ENCODE measurements at regions not wholly inside any gene's neighbourhood (a gene's known extent, or its start where the extent isn't known, plus 50 kb on each side); places are given as distances from the start of the nearest gene placed in this dataset.

DNA sequence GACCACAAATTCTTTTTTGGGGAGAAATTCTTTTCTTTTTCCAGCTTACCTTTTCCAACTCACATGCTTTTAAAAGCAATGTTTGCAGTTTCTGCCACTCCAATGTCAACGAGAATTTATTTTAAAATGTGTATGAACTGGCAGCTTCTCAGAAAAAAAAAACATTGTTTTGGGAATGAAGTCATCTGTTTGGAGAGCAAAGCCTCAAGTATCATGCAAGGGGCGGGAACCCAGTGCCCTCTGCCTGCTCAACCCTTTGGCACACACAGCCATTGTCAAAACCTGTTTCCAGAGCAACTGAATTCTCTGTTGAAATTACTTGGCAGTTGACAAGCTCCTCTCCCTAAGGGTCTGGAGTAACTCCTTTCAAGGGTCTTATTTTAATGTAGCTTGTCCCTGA, 128.5 kb downstream of the QPCT start:
- no peak for DNase-seq

DNA sequence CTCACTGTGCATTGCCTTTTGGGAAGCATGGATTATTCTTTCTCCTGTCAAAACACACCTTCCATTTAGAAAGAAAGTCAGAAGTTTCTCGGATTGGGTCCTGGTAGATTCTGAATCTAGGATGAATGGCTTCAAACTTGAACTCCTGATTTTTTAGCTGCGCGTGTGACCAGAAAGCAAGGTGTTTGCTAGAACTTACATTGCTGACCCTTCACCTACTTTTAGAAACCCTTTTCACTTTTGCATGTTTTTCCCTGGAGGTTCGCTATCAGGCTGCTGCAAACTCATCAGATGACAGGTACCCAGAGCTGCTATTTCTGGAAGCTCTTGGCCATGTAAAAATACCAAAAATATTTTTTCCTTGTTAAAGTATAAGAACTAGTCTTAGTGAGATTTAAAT, 132.0 kb downstream of the QPCT start:
- no peak for DNase-seq

DNA sequence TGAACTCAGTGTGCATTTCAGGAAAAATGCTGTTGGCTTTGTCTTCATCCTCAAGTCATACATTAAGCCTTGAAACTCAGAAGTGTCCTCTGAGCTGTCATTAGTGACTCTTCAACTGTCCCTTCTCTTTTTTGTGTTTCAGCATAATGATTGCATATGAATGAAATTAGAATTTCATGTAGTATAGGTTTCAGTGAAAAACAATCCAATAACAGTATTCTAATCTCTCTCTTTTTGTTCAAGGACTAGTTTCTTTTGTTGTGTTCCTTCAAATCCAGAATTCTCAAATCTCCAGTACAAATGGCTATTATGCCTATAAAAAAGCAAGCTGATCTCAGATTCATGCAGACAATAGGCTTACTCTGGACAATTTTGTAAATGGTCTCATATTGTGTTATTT, 133.5 kb downstream of the QPCT start:
- DNase-seq, result no peak

DNA sequence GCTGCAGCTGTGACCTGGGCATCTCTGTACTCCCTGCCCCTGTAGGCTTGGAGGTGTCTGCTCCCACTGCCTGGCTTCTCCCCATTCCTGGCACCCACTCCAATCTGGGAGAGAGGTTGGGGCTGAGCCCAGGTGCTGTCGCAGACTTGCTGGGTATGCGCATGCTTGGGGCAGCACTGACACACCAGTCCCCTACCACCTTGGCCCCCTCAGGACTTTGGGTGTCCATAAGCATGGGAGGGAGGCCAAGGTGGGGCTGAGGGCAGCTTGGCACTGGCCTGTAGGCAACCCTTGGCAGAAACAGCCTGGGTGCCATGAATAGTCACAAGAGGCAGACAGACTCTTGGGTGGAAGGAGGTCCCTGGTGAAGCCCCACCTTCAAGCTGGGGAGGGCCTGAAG, 136.8 kb downstream of the QPCT start:
- DNase-seq, result no peak

DNA sequence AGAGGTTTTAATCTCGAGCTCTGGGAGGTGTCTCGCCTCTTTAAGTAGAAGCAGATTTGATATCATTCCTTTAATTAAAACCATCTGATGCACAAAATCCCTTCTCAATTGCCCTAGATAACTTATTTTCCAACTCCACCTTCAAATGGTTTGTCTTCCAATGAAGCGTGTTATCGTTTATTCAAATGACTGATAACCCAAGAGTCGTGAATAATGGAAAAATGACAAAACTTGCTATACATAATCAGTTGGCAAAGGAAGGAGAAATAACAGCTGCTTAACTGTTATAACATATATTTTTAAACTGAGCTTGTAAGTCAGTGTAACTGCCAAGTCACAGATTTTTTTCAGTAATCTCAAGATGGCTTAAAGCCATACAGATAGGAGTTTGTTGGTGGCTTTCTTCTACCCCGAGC, 144.6 kb downstream of the QPCT start:
- no peak for DNase-seq

DNA sequence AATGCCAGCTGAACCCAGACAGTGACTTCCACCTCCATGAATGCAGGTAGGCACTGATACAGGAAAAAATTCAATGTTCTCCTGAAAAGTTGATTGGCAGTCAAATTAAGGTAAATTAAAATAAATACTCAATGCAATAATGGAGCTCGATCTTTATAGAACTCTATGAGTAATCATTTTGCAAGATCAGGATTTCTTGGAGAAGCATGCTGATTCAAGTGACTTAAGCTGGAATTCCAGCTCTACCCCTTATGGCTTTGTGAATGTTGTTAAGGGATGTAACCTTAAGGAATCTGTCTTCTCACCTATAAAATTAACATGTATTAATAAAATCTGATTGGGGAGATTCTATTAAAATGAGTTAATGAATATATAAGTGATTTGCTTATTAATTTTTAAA, 145.1 kb downstream of the QPCT start:
- no peak for DNase-seq

DNA sequence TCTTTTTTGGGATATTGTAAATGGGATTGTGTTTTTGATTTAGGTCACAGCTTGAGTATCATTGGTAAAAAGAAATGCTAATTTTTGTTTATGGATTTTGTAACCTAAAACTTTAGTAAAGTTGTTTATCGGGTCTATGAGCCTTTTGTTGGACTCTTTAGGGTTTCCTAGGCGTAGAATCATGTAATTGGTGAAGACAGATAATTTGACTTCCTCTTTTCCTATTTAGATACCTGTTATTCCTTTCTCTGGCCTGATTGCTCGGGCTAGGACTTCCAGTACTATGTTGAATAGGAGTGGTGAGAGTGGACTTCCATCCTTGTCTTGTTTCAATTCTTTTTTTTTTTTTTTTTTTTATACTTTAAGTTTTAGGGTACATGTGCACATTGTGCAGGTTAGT, 149.0 kb downstream of the QPCT start:
- no peak for DNase-seq

DNA sequence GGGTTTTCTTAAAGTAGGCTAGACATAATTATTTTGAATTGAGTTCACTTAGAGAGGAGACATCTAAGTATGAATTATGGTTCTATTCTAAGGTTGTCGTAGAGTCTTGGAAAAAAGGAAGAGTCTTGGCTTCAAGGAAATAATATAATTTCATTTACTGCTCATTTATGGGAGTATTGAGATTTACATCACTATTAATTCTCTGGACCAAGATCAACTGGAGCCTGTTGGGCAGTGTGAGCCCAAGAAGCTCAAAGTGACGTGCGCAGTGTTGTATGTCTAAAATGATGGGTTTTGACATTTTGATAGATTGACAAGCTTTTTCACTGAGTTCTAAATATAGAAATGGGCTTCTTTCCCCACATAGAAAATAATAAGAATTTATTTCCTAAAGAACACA, 154.7 kb downstream of the QPCT start:
- no peak for DNase-seq

DNA sequence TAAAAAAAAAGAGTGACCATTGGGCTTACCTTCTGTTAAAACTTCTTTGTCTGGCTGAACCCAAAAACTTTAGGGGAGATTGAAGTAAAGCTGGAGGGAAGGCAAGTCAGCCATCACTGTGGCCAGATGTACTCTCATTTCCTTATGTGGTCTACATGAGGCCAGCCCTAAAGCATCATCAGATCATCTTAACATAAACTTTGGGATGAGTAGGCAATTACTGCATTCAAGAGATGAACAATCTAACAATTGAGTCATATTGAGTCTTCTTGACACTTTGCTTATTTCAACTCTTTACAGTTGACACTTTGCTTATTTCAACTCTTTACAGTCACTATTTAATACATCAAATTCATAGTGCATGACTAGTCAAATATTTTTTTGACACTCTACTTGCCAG, 155.6 kb downstream of the QPCT start:
- no peak for DNase-seq

DNA sequence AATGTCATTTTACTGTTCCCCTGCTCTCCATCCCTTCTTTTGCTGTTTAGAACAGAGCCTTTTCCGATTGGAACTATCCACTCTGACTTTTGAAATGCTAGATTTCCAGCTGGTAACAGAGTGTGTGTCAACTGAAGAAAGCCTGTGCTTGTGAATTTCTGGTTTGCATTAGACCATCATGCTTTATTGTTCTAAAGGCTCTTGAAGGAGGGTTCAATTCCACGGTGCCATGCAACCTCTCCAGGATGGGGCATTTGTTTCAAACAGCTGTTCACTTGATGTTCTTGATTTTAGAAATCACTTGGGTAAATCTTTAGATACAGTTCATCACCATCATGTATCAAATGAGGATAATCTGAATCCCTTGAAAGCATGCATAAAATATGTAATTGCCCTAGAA, 156.7 kb downstream of the QPCT start:
- no peak for DNase-seq

DNA sequence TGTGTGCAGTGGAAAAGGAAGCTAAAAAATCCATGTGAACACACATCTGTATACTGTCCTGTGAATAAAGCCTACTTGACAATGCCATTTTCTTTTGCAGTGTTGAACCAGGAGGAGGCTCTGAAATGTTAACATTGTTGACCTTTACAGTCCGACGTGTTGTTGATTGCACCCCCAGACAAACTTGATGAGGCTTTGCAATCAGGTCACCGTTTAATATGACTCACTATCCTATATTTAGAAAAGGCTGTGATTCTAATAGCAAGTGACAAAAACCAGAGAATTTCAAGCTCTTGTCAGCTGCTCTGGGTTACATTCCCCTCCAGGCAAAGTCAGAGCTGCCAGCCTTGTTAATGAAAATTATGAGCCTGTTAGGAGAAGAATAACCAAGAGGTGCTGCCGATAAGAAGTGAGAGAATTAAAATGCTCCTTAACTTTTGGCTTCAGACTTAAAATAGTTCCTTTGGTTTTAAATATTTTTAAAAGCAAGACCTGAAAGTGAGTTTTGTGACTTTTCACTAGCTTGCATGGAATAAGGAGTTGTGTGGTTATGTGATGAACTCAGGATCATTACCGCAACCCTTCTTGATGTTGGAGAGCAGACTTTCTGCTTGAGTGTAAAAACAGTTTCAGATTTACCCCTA, 162.1 kb downstream of the QPCT start:
- no peak for DNase-seq

DNA sequence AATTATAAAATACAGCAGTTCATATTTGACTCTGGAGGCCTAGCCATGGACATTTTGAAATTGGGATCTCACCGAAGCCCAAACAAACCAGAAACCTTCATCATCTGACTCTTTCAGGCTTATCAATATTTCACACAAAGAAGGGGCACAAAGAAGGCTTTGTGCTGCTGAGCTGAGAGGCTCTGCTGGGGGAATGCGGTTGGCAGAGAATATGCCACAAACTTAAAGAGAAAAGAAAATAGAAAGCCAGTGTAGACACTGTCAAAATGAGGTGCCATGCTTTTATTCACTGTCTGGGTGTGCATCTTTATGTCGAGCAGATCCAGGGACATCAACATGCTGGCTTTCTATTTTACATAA, 162.6 kb downstream of the QPCT start:
- no peak for DNase-seq

DNA sequence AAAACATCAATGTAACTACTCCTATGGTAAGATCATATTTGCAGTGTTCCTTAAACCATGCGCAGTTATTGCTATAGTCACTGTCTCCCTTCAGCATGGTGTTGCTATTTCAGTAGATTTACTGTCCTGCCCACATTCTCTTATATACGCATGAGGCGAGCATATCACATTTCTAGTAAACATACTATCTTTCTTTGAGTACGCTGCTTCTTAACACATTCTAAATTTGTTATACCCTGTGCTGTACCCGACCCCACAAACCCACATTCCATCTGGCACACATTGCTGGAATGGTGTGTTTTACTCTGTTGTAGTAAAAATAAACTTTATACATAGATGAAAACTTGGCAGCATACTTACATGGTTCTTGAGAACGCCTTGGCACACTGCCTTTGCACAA, 163.3 kb downstream of the QPCT start:
- DNase-seq, result no peak

DNA sequence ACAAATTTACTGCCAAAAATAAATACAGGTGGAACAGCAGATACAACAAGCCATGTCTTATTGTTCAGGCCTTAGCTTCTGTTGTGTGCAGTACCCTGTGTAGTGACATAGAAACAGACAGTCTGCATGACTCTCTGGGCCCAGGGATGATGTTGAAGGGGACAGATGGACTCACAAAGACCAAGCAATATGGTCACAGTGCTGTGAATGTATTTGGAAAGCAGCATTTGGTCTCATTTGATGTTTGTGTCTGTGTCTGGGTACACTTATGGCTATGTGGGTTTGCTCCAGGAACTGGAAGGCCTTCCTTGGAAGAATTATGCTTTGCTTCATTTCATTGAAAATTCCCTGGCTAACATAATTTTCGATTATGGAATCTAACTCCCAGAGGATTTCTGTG, 158.5 kb downstream of the CDC42EP3 start:
- DNase-seq, result no peak

DNA sequence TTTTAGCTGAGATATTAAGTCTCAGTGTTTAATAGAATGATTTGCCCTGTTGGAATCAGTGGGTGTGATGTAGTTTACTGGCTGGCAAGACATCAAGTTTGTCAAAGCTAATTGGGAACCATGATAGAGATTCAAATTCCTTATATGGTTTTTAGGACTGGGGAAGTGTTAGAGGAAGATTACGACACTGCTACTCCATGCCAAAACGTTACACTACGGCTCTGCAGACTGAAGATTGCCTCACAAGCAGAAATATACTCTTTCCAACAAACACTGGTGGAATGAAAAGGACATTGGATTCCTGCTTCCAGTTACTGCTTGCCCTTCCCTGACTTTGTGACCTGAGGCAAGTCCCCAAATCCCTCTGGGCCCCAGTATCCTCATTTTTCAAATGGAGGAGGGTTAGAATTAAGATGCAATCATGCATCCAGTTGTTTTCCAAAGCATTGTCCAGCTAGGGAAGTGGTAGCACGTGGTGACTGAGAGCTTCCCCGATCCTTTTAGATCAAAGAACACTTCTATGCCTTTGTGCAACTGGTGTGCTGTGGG, 147.6 kb downstream of the CDC42EP3 start:
- no peak for DNase-seq

DNA sequence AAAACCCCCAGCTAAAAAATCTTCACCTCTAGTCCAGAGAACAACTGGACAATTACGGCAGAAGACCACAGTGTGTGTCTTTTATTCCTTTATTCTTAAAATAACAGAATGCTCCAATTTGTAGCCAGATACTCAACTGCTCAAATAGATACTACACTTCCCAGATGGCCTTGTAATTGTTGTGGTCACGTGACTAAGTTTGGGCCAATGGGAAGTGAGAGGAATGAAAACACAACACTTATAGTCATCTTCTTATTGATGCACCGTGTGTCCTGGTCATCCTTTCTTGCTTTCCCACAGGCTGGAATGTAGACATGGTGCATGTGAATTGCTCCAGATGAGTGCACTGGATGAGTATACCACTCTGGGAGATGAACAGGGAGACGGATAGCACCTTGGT, 145.1 kb downstream of the CDC42EP3 start:
- no peak for DNase-seq

DNA sequence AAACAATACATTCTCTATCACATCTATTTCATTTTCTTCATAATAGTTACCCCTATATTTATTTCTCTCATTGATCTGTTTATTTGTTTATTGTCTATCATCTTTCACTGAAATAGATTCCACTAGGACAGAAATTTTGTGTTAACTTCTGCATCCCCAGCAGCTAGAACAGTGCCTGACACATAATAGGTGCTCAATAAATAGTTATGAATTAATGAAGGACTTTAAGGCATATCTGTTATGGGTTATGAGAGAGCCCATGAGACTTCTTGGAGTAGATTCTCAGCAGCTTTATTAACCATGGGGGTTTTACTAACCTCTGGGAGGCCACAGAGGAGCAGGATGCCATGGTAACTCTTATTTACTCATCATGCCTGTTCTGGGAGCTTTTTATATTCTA, 144.6 kb downstream of the CDC42EP3 start:
- no peak for DNase-seq

DNA sequence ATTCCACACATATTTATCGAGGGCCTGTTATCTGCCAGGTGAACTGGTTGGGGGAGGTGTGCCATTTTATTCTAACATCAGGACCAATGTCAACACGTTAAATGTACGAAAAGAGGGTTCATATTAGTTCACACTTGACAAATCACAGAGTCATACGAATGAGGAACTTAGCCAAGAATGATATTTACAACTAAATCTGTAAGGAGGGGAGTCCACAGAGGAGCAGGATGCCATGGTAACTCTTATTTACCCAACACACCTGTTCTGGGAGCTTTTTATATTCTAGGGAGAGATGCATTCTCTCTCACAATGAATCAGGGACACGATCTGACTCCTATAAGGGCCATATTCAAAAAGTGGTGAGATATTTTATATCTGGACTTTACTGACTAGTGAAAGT, 144.1 kb downstream of the CDC42EP3 start:
- DNase-seq, result no peak

DNA sequence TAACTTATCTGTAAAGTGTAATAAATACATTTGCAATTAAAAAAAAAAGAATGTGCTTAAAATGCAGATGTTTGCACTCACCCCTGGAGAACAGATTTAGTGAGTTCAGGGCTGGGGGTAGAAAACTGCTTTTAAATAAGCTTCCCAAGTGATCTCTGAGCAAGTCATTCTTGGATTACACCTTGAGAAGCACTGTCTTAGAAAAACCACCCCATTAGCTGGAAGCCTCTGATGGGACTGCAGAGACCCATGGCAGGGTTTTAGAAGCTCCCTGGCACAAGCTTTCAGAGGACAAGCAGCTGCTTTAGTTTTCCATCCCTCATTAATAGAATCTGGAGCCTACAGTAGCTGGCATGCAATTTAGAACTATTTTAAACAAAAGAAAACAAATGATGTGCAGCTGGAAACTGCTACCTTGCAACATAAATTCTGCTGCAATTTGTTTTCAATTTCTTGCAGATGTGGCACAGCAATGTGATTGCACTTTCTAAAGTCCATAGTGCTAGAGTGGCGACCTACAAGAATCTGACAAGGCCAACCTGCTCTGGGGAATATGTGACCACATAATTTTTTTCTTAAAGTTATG, 141.5 kb downstream of the CDC42EP3 start:
- no peak for DNase-seq

DNA sequence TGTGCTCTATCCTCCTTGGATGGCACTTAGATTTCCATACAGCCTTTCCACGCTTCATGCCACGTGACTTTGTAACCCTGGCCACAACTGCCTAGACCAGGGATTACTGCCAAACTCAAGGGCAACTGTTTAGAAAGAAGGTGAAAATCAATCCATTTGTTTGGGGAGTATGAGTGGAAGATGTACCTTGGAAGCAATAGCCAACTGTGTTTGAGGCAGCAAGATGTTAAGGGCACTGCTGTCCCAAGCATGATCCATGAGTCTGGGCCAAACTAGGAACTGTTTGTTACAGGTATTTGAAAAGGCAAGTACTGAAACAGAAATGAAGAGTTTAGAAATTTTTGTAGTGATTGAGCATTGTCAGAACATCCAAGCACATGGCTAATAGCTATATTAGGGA, 138.9 kb downstream of the CDC42EP3 start:
- no peak for DNase-seq

DNA sequence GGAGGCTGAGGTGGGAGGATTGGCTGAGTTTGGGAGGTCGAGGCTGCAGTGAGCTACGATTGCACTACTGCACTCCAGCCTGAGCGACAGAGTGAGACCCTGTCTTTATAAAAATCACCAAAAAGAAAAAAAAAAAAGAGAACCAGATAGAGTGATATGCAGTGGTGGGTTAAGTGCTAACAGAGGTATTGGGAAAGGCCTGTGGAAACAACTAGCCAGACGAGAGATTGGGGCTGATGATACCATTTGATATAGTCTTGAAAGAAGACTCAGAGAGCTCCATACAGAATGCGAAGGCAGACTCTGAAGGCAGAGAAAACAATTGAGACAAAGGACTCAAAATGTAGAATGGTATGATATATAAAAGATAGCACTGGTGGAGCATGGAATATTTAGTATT, 134.1 kb downstream of the CDC42EP3 start:
- no peak for DNase-seq

DNA sequence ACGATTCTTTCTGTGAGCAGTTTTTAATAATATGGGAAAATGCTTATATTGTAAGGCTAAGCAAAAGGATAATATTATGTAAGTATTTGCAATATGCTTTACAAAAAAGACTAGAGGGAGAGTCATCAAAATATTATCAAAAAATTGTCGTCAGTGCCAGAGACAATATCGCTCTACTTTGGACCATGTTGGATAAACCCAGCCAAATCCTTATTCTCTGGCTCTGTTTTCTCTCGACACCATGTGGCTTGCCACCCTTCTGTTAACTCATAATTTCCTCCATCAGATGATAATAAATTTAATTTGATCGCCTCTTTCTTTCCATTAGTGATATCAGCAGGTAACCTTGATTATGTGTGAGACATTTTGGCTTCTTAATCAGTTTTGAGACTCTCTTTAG, 129.9 kb downstream of the CDC42EP3 start:
- no peak for DNase-seq

DNA sequence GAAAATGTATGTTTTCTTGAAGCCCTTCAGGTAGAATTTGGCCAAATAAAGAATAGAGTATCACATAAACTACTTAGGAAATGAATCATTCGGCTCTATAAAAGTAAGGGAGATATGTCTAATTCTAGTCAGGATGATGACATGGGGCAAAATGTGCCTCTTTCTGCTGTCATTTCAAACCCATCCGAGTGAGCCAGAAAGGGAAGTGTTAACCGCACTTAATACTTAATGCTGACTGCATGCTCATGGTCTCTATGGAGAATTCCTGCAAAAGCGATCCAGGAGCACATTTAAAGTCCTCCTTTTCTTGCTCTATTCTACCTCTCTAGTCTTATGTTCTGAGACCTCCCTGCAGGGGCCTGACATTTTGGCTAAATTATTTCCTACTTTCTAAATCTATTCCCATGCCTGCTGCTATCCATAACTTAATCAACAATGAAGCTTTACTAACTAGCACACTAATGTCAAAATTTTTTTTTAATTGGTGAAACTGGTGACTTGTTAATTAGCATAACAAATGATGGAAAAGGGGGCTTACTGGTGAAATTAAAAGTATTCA, 127.4 kb downstream of the CDC42EP3 start:
- DNase-seq, result no peak

DNA sequence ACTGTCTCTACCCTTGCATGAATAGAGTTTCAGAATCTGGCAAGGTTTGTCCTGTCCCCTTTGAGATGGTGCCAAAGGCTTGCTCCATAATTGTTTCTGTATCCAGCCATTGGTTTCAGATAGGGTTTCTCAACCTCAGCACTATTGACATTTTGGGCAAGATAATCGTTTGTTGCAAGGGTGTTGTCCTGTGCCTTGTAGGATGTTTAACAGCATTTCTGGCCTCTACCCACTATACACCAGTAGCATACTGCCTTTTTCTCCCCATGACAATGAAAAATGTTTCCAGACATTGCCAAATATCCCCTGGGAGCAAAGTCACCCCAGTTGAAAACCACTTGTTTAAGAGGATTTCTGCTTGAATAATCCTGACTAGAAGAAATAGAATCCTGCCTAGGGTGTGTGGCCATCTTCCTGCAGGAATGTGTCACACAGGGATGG, 126.8 kb downstream of the CDC42EP3 start:
- no peak for DNase-seq

DNA sequence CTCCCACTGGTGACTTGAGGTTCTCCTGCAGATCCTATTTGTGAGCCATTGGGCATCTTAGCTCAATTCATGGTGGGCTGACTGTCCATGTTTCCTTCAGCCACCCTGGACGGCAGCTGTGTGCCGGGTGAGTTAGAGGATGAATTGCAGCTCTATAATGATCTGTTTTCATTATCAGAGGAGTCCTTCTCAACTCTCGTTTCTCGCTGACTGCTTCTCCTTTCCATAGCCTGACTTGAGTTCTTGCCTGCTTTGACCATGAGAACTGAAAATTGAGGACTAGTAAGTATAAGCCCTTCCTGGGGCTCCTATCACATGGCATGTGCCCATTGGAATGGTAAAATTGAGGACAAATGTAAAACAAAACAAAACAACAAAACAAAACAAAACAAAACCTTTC, 121.8 kb downstream of the CDC42EP3 start:
- DNase-seq, result no peak

Measured in 8988T (cell line).